A673 (cell line): ENCODE measurements at regions not wholly inside any gene's neighbourhood (a gene's known extent, or its start where the extent isn't known, plus 50 kb on each side); places are given as distances from the start of the nearest gene placed in this dataset.

Experiments
- CTCF ChIP-seq: fragments of 300-800, 200-600 bp; sonication (generic); conservative IDR thresholded peaks from 2 replicates; pipeline ENCODE4 v1.5.1; 2017; ENCODE audit warnings: low read depth, mild to moderate bottlenecking, antibody characterized with exemption, low read length, moderate library complexity, mixed read lengths
- EZH2 ChIP-seq: fragments of 200-600 bp; sonication (generic); IDR thresholded peaks from 2 replicates; pipeline ENCODE4 v1.6.1; 2017; ENCODE audit warnings: borderline replicate concordance, low read depth, mild to moderate bottlenecking, mixed read lengths, antibody characterized with exemption, low read length; ENCODE audit not compliant: poor library complexity, severe bottlenecking

GRCh38 chr17:73813201-73813600 lies 169.0 kb upstream of the SDK2 start:
- TF ChIP-seq CTCF (no peak), EZH2 (no peak)
